ENCODE measurements at regions not wholly inside any gene's neighbourhood (a gene's known extent, or its start where the extent isn't known, plus 50 kb on each side); places are given as distances from the start of the nearest gene placed in this dataset.

DNA sequence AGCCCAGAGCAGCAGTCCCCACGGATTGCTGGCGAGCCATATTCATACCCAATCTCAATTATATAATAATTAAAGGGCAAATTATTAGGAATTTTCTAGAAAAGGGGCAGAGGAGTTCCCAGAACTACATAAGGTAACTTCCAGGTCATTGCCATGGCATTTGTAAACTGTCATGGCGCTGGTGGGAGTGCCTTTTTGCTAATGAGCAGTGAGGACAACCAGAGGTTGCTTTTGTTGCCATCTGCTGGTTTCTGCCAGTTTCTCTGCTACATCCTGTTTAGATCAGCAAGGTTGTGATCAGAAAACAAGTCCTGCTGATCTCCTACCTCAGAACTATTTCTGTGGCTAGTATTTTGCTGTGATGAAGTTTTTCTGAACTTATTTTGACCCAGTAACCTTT, 159.8 kb upstream of the PIEZO2 start:
- no peak for DNase-seq

DNA sequence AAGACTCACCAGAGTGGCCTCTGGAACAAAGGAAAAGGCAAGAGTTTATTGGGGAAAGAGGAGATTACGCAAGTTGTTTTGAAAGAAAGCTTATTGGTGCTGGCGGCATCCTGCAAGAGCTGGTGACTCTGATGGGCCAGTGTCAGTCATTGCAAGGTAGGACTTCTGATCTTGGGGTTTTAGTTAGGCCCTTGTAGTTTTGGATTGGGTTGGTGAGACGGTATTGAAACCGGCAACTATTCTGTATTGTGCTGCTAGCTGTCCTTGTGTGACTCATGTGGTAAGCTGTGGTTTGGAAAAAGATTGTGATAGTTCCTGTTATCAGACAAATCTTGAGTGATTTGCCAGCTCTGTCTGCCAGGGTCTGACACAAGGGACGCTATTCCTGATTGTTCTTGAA, 159.1 kb upstream of the PIEZO2 start:
- DNase-seq, result no peak

DNA sequence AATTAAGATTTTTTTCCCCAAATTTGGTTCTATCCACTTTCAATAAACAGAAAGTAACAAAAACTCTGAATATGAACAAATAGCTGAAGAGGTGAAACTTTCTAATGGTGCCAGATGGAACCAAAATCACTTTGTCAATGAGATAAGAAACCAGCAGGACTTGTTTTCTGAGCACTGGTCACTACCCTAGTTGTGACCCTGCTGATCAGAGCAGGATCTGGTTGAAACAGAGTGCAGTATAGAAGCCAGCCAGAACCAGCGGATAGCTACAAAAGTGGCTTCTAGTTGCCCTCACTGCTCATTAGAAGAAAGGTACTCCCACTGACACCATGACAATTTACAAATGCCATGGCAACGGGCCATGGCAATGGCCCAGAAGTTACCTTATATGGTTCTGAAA, 158.3 kb upstream of the PIEZO2 start:
- DNase-seq, result no peak

DNA sequence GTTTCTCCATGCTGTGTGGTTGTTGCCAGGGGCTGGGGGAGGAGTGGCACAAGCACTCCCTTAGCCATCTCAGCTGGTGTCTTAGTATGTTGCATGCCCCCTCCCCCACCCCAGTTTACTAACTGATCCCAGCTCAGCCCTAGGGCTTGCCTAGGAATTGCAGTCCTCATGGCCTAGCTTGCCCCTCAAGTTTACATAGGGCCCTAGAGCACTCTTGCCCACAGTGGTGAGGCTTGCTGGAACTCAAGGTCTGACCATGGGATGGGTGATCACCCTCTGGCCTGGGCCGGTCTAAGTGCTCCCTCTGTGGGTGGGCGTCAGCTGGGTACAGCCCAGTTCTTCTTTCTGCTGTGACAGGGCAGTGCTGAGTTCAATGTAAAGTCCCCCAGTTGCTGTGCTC, 156.1 kb upstream of the PIEZO2 start:
- no peak for DNase-seq

DNA sequence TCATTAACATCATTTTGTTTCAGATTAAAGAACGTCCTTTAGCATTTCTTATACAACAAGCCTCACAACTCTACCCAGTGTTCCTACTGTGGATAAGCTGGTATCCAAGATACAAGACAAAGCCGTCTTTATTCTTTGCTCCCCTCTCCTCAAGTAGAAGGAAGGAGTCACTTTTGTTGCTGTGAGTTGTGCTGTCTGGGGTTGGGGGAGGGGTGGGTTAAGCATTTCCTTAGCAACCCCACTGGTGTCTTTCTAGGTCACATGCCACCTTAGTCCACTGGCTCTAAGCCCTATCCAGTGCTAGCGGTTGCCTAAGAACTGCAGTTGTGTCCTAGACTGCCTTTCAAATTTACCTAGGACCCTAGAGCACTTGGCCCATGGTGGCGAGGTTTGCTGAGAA, 155.6 kb upstream of the PIEZO2 start:
- DNase-seq, result no peak

DNA sequence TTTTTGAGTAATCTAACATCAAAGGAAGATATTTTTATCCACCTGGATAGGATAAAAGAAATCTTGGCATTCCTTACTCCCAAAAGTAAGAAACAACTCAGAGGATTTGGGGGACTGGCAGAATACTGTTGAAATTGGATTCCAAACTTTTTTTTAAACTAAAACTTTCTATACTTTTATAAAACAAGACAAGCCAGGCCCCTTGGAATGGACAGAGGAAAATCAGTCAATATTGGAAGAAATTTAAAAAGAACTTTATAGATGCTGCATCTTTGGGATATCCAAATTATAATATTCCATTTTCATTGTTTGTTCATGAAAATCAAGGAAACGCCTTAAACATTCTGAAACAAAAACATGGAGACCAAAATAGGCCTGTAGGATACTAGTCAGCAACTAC, 147.6 kb upstream of the PIEZO2 start:
- DNase-seq, result no peak

DNA sequence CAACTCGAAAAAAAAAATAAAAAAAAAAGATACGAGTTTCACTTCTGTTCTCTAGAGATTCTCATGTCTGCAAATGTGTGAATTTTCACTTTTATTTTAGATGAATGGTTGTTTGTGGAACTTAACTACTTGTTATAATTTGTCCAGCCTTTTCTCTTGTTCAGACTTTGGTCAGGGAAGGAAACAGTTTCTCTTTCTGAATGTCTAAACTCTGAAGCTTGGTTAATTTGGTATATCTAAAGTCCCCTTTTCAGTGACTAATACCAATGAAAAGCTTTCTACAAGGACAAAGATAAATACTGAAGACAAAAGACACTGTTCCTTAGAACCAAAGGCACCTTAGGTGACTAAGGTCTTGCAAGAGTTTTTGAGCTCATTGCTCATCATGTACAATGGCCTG, 144.4 kb upstream of the PIEZO2 start:
- DNase-seq, result no peak

DNA sequence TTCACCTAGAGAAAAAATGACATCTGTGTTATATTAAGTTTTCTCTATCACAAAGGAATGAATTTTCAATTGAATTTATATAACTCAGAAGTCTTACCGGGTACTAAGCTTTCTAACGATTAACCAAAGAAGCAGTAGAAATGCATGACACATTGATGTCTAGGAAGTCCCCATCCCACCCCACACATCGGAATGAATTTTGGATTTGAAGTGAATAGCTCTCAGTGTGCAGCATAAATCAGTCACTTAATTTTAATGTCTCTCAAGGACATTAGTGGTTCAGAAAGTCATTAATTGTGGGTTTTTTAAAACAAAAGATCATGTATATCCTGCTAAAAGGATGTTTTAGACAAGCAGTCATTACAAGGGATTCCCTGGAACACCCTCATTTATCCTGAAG, 141.4 kb upstream of the PIEZO2 start:
- no peak for DNase-seq

DNA sequence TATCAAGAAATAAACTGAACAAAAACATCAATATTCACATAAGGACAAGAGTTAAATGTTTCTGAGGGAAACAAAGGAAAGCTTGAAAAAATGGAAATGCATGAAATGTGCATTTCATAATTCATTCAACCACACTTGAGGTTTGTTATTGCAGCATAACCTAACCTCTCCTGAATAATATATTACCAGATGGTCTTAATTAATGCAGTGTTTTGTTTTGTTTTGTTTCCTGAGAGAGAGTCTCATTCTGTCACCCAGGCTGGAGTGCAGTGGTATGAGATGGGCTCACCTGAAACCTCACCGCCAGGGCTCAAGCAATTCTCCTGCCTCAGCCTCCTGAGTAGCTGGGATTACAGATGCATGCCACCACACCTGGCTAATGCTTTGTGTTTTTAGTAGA, 139.9 kb upstream of the PIEZO2 start:
- no peak for DNase-seq

DNA sequence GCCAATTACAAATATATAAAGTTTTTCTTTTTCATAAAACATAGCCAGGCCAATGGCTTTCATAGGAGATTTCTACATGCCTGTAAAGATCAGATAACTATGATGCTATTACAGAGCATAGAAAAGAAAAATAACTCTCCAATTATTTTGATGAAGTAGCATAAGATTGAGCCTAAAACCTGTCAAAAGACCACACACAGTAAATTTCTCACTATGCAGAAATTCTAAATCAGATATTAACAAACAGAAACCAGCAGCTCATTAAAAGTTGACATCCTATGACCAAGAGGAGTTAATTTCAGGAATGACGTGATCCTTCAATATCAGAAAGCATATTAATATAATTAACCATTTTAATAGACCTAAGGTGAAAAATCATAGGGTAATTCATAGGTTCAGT, 139.0 kb upstream of the PIEZO2 start:
- DNase-seq, result no peak

DNA sequence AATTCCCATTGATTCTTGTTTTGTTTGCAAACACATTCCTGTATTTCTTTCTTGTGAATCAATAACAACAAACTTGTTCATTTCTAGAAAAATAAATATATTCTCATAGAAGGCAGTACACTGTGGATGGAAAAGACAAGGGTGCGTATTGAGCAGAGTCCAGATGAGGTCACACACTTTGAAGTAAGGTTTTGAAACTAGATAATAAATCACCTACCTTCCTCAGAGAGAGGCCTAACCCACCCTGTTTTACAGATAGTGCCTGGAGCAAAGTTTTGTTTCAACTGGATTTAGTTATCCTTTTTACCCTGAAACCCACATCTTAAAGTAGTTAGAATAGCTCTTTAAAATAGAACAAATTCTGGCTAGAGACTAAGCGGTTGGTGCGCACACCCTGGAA, 137.1 kb upstream of the PIEZO2 start:
- no peak for DNase-seq

DNA sequence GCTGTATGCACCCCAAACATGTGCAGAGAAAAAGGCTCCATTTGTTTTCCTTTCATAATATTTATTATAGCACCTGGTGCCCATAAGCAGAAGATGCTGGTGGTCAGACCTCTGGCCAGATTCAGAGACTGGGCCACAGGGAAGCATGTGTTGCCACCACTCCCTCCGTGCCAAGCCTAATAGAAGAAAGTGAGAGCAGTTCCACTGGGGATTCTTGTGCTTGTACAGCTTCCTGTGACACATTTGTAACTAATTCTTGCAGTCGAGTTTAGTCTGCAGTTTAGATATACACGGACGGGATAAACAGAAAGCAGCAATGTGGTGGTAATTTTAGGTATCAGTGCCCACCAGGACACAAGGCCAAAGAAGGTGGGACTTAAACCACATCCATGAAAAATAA, 135.4 kb upstream of the PIEZO2 start:
- no peak for DNase-seq

DNA sequence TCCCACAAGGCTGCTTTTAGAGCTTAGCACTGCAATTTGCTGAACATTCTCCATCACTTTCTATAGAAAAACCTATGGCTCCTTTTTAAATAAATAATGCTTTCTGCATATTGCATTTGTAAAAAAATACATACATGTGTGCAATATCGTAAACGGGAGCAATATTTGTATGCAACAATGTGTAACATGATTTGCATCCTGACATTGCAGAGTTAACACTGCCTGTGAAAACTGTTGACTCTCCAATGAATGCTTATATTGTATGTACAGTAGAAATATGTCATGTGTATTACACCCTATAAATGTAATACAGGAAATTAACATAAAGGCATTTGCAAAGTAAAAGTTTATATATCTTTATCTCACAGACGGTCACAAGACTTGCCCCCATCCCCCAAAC, 135.0 kb upstream of the PIEZO2 start:
- DNase-seq, result no peak

DNA sequence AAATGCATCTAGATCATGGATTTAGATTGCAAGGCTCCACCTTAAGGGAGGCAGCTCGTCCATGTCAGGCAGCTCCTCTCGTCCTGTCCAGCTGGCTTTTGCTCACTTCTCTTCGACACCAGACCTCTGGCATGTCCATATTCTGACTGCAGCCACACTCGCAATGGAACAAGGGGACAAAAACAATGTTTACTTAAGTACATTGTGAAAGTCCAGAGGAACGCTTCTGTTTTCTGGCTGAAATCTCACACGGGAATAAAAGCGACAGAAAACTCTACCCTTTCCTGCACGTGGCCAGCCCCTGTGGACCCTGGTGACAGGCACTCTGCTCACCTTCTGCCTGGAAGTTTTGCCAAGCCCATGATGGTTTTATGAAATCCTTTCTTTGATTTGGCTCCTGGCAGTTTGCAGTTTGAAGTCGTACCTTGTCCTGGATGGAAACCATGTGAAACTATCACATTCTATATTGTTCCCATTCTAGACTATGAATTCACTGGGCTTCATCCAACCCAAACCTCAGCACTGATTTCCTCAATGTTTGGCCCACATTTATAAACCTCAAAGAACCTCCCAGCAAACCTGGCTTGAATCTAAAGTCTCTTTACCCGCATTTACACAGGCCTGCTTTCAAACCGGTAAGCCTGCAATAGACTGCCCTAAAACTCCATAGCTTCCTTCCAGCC, 134.3 kb upstream of the PIEZO2 start:
- no peak for DNase-seq

DNA sequence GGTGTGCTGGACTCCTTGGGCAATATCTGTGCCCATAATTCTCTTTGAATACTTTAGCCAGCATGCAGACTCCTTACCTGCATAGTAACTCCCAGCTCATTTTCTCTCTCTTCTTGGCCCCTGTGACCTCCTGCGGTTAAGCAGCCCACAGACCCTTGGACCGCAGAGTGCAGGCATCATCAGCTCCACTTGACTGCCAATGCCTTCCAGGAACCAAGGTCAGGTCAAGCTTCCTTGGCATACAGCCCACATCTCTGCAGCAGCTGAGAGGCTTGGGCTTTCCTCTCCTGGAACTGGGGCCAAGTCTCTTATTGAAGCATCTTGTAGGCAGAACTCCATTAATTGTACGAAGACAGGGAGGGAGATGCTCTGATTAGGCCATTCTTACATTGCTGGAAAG, 130.1 kb upstream of the PIEZO2 start:
- no peak for DNase-seq

DNA sequence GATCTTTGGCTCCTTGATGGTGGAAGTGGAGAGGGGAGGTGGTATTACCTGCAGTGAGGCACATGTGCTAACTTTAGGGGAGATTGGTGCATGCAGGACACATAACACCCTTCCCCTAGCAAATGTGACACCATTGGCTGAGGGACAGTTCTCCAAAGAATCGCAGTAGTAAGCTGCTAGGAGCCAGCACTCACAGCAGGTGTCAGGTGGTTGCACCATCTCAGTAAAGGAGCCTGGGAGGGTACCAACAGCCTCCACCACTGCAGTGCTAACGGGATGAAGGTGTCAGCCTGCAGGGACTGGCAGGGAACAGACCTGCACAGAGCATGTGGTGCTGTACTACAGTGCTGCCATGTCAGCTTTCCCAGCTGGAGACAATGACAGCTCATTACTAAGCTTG, 127.3 kb upstream of the PIEZO2 start:
- DNase-seq, result no peak

DNA sequence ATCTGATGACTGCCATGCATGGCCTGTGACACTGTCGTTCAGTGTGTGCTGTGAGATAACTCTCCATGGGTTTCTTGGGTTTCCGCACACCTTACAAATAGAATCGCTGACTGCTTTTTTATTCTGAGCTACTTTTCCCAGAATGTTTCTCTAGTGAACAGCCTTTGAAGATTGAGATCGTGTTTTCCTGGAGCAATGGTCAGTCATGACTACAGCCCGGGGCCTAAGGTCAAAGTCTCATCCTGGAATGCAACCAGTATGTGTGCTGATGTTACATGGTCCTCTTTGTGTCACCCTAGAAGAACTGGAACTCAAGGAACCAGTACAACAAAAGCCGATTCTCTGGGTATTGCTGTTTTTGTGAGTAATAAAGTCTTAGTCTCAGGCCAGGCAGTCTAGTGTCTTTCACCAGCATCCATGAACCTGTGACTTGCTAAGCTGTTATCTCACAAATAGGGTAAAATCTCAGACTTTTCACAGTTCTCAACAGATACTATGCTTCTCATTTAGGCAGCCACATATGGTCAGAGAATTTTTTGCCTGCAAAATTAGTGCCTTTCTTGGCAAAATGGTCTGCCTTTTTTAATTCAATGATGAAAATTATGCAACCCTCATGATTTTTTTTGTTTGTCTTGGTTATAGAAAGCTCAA, 124.9 kb upstream of the PIEZO2 start:
- no peak for DNase-seq

DNA sequence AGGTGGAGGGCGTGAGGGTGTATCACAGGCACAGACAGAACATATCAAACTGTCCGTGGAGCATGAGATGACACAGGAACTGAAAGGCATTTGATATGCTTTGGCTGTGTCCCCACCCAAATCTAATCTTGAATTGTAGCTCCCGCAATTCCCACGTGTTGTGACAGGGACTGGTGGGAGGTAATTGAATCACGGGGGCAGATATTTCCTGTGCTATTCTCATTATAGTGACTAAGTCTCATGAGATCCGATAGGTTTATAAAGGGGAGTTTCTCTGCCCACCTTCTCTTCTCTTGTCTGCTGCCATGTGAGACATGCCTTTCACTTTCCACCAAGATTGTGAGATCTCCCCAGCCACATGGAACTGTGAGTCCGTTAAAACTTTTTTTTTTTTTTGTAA, 123.1 kb upstream of the PIEZO2 start:
- DNase-seq, result no peak

DNA sequence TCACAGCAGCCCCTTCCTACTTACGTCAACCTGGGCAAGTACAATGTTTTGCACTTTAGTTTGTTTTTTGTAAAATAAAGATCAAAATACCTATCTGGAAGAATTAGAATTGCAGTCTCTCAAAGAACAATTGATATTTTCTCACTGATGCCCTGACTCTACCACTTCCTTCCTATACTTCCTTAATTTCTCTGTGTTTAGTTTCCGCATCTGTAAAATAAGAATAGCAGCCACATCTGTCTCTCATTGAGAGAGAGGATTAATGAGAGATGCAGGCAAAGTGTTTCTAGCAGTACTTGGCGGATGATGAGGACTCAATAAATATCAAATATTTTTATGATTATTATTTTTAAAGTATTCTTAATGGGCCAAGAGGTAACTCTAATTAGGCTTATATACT, 122.6 kb upstream of the PIEZO2 start:
- no peak for DNase-seq

DNA sequence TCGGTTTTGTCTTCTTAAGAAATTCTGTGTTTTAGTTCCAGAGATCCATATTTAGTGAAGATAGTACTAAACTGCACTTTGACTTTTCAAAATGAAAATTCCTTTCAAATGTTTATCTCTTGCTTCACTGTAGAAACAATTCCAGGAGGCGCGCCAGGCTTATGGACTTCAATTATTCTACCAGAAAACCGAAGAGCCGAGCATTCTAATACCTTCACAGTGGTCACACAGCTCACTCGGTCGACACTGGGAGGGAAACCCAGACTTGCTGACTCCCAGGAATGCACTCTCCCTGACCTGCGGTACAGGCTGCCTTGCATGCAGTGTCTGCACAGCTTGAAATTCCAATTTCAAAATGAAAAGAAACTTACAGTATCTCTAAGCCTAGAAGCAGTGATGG, 119.9 kb upstream of the PIEZO2 start:
- no peak for DNase-seq

DNA sequence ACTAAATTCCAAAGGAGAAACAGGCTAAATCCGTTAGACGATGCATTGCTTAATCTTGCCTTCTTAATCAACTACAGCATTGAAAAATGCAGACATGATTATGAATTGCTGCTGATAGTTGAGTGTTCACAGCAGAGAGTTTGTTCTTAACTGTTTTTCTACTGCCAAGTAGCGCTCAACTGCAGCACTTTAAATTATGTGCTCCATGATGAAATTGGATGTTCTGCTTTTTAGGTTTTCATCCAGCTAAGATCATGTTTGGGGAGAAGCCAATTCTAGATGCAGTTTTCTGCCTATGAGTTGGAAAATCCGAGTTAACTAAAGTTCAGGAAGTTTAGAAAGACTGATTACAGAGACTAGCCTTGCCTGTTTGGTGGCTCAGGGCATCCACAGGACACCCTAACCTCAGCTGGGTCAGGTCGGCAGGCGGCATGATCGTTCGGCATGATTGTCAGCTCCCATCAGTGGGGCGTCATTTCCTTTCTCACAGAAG, 119.4 kb upstream of the PIEZO2 start:
- no peak for DNase-seq

DNA sequence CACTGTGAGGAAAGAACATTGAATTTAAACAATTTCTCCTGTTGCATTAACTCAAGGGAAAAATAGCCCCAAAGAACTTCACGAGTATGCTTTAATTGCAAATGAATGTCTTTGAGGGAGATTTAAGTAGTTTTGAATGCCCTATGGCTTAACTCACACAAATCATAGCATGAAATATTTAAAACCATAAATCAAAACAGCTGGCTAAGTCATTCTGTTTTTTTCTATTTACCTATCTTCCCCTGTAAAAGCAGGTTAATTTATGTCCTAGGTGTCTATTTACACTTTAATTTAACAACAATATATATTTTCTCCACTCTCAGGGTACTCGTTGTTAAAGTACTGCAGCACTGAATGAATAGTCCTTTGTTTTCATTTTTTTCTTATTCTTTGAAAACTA, 118.8 kb upstream of the PIEZO2 start:
- DNase-seq, result no peak

DNA sequence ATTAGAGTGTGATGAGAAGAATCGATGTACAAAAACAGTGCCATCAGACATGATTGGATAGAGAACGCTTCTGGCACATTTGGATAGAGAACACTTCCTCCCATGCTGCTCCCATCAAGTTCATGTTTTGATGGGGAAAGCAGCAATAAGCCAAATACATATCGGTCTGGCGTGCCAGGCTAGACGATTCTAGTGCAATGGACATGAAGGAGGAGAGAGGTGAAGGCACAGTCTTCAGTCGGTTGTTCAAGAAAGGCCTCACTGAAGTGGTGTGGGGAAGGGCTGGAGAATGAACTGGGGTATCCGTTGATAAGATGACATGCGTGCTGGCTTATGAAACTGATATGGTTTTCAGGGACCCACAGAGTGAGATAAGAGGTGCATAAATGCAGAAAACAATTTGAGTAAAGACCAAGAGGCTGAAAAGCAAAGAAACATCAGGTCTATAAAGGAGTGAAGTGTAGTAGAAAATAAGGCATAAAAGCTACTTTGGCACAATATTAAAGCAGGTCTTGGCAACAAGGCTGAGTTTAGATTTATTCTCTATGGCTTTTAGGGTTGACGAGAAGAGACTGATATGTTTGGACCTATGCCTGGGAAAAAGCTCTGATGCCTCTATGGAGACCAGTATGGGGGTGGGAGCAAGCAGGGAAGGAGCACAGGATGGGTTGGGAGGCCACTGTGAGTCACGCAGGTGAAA, 117.6 kb upstream of the PIEZO2 start:
- no peak for DNase-seq

DNA sequence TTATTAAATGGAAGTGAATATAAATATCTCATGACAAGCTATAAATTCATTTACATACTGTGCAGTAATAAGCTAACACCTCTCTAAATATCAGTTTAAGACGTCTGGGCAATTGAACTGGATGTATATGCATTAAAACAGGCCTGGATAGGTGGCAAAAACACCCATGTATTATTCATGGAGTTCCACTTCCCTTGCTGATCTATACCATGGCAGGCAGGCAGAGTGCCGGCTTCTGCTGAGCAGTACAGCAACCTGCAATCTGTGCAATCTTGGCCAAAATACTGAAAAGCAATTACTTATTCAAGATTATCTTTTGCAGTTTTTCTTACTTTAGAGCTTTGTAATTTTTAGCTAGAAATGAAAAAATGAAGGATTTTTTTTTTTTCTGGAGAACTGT, 112.1 kb upstream of the PIEZO2 start:
- DNase-seq, result no peak
